ENCODE measurements at regions not wholly inside any gene's neighbourhood (a gene's known extent, or its start where the extent isn't known, plus 50 kb on each side); places are given as distances from the start of the nearest gene placed in this dataset.

DNA sequence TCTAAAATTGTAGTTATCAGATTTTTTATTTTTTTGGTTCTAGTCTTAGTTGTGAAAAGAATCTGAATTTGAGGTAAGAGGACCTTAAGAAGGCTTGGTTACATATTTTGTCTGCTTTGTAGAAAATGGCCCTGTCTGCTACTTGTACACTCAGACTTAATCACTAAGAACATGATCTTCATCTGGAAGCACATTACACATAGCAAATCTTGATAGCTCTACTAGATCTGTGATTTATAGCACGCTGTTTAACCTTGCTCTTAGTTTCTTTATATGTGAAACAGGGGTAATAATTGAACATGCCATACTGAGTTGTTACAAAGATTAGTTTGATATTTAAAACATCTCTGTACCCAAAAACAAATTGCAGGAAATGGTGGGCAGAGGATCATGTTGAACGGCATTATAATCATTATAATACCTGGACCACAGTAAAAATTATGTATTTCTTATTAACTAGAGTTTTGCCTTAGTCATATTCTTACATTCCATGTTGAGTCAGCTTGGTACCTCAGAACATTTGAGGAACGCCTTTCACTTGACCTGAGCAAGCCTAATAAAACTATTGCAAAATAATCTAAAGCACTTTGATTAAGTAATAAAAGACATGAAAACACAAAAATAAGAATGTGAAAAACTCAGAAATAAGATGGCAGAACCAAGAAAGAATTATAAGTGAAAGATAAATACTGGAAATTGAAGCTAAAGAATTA, 738.0 kb upstream of the AADAT start:
- no peaks in the 10 kb centered on the region for H3K4me1 Mint-ChIP-seq (ENCODE audit: low read depth, unreplicated experiment)
- no peak for FAIRE-seq
- no peak for DNase-seq (ENCODE audit: low read depth)
- no peaks in the 10 kb centered on the region for H3K9me3 Mint-ChIP-seq (ENCODE audit: unreplicated experiment)
- no peak overlapping the region for H3K9ac ChIP-seq (ENCODE audit: low read length)
- H2AFZ ChIP-seq (ENCODE audit: low read depth, low read length), result no peak overlapping the region
- no peak overlapping the region for H3K27ac ChIP-seq (ENCODE audit: low read depth, low read length)
- no peaks in the 10 kb centered on the region for H3K4me1 ChIP-seq (ENCODE audit: insufficient read depth, low read length)
- no peaks in the 10 kb centered on the region for H4K20me1 ChIP-seq (ENCODE audit: insufficient read depth, low read length)
- H3K36me3 ChIP-seq (ENCODE audit: insufficient read depth, low read length), result no peaks in the 10 kb centered on the region
- H3K79me2 ChIP-seq (ENCODE audit: insufficient read depth, low read length), result no peaks in the 10 kb centered on the region
- H3K36me3 Mint-ChIP-seq (ENCODE audit: low read depth, unreplicated experiment), result no peaks in the 10 kb centered on the region
- TF ChIP-seq, protein P1, sequence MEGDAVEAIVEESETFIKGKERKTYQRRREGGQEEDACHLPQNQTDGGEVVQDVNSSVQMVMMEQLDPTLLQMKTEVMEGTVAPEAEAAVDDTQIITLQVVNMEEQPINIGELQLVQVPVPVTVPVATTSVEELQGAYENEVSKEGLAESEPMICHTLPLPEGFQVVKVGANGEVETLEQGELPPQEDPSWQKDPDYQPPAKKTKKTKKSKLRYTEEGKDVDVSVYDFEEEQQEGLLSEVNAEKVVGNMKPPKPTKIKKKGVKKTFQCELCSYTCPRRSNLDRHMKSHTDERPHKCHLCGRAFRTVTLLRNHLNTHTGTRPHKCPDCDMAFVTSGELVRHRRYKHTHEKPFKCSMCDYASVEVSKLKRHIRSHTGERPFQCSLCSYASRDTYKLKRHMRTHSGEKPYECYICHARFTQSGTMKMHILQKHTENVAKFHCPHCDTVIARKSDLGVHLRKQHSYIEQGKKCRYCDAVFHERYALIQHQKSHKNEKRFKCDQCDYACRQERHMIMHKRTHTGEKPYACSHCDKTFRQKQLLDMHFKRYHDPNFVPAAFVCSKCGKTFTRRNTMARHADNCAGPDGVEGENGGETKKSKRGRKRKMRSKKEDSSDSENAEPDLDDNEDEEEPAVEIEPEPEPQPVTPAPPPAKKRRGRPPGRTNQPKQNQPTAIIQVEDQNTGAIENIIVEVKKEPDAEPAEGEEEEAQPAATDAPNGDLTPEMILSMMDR (IDR thresholded peaks at IDR 0.05; ENCODE audit: insufficient read depth, low read depth, low read length), result no peak
- no peak for TF ChIP-seq EZH2 (IDR thresholded peaks at IDR 0.05; ENCODE audit: insufficient read depth, low read length)
- no peak overlapping the region for H3K27ac Mint-ChIP-seq (ENCODE audit: unreplicated experiment)
- no peak overlapping the region for H3K4me3 ChIP-seq (ENCODE audit: insufficient read depth, low read depth, low read length)
- no peaks in the 10 kb centered on the region for H3K27me3 Mint-ChIP-seq (ENCODE audit: low read depth, unreplicated experiment)
- H3K9me3 ChIP-seq (ENCODE audit: insufficient read depth, low read depth, low read length), result no peaks in the 10 kb centered on the region
- no peak overlapping the region for H3K4me2 ChIP-seq (ENCODE audit: low read length)
- H3K27me3 ChIP-seq (ENCODE audit: insufficient read depth, low read length), result no peaks in the 10 kb centered on the region
- no peak overlapping the region for H3K4me3 Mint-ChIP-seq (ENCODE audit: unreplicated experiment)

DNA sequence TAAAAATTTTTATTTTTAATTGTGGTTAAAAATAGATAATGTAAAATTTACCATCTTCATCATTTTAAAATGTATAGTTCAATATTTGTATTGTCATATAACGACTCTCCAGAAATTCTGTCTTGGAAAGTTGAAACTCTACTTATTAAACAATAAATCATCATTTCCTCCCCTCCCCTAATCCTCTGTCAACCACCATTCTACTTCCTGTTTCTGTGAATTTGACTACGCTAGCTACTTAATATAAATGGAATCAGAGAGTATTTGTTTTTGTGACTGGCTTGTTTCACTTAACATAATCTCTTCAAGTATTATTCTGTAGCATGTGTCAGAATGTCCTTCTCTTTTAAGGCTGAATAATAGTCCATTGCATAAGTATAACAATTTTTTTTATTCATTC, 729.0 kb upstream of the AADAT start:
- no peak overlapping the region for H3K27ac Mint-ChIP-seq (ENCODE audit: unreplicated experiment)
- Histone ChIP-seq H3K4me1 (ENCODE audit: insufficient read depth, low read length) (no peaks in the 10 kb centered on the region), H2AFZ (ENCODE audit: low read depth, low read length) (no peak overlapping the region), H3K79me2 (ENCODE audit: insufficient read depth, low read length) (no peaks in the 10 kb centered on the region), H3K36me3 (ENCODE audit: insufficient read depth, low read length) (no peaks in the 10 kb centered on the region), H3K4me2 (ENCODE audit: low read length) (no peak overlapping the region), H3K27me3 (ENCODE audit: insufficient read depth, low read length) (no peaks in the 10 kb centered on the region), H3K9ac (ENCODE audit: low read length) (no peak overlapping the region), H3K27ac (ENCODE audit: low read depth, low read length) (no peak overlapping the region), H3K4me3 (ENCODE audit: insufficient read depth, low read depth, low read length) (no peak overlapping the region), H3K9me3 (ENCODE audit: insufficient read depth, low read depth, low read length) (no peaks in the 10 kb centered on the region), H4K20me1 (ENCODE audit: insufficient read depth, low read length) (no peaks in the 10 kb centered on the region)
- H3K36me3 Mint-ChIP-seq (ENCODE audit: low read depth, unreplicated experiment), result no peaks in the 10 kb centered on the region
- H3K9me3 Mint-ChIP-seq (ENCODE audit: unreplicated experiment), result peaks cover 9% of the 10 kb centered on the region
- TF ChIP-seq, protein P1 (IDR thresholded peaks at IDR 0.05; ENCODE audit: insufficient read depth, low read depth, low read length), result no peak
- no peak for TF ChIP-seq EZH2 (IDR thresholded peaks at IDR 0.05; ENCODE audit: insufficient read depth, low read length)
- no peaks in the 10 kb centered on the region for H3K27me3 Mint-ChIP-seq (ENCODE audit: low read depth, unreplicated experiment)
- DNase-seq (ENCODE audit: low read depth) (no peak), FAIRE-seq (no peak)
- H3K4me1 Mint-ChIP-seq (ENCODE audit: low read depth, unreplicated experiment), result no peaks in the 10 kb centered on the region
- no peak overlapping the region for H3K4me3 Mint-ChIP-seq (ENCODE audit: unreplicated experiment)

DNA sequence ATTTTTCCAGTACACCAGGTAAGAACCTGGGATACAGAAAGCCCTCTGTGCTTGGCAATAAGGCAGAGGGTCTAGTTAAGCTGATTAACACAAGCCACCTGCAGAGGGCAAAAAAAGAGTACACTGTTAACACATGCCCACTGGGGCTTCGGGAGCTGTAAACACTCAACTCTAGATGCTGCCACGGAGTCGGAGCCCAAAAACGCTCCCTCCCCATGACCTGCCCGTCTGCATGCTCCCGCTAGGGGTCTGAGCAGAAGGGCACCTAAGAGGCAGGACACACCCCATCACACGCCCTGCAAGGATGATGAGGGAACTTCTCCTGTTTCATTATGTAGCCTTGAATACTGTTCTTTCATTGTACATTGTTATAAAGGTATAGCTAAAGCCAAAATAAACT, 715.6 kb upstream of the AADAT start:
- Histone ChIP-seq H3K27ac (ENCODE audit: low read depth, low read length) (no peak overlapping the region), H3K79me2 (ENCODE audit: insufficient read depth, low read length) (no peaks in the 10 kb centered on the region), H2AFZ (ENCODE audit: low read depth, low read length) (no peak overlapping the region), H3K9me3 (ENCODE audit: insufficient read depth, low read depth, low read length) (no peaks in the 10 kb centered on the region), H3K36me3 (ENCODE audit: insufficient read depth, low read length) (no peaks in the 10 kb centered on the region), H3K4me2 (ENCODE audit: low read length) (no peak overlapping the region), H3K4me3 (ENCODE audit: insufficient read depth, low read depth, low read length) (no peak overlapping the region), H3K27me3 (ENCODE audit: insufficient read depth, low read length) (no peaks in the 10 kb centered on the region), H3K9ac (ENCODE audit: low read length) (no peak overlapping the region), H4K20me1 (ENCODE audit: insufficient read depth, low read length) (no peaks in the 10 kb centered on the region), H3K4me1 (ENCODE audit: insufficient read depth, low read length) (no peaks in the 10 kb centered on the region)
- H3K27ac Mint-ChIP-seq (ENCODE audit: unreplicated experiment), result no peak overlapping the region
- DNase-seq (ENCODE audit: low read depth) (no peak), FAIRE-seq (no peak)
- no peak for TF ChIP-seq EZH2 (IDR thresholded peaks at IDR 0.05; ENCODE audit: insufficient read depth, low read length)
- TF ChIP-seq, protein P1 (IDR thresholded peaks at IDR 0.05; ENCODE audit: insufficient read depth, low read depth, low read length), result no peak
- no peaks in the 10 kb centered on the region for H3K27me3 Mint-ChIP-seq (ENCODE audit: low read depth, unreplicated experiment)
- H3K4me1 Mint-ChIP-seq (ENCODE audit: low read depth, unreplicated experiment), result no peaks in the 10 kb centered on the region
- H3K36me3 Mint-ChIP-seq (ENCODE audit: low read depth, unreplicated experiment), result no peaks in the 10 kb centered on the region
- no peak overlapping the region for H3K4me3 Mint-ChIP-seq (ENCODE audit: unreplicated experiment)
- peaks cover 8% of the 10 kb centered on the region for H3K9me3 Mint-ChIP-seq (ENCODE audit: unreplicated experiment)

Data from astrocyte (in vitro differentiated cells and primary cell).